Fibroblast of mammary gland (primary cell): ENCODE measurements at regions not wholly inside any gene's neighbourhood (a gene's known extent, or its start where the extent isn't known, plus 50 kb on each side); places are given as distances from the start of the nearest gene placed in this dataset.

Experiments used
- DNase-seq: peaks from one replicate; pipeline ENCODE4 v3.0.0-alpha.2; 2010; ENCODE audit warnings: low read depth
- H3K4me3 ChIP-seq: 2 replicates; pipeline ENCODE4 v1.5.1; 2011; ENCODE audit warnings: low read depth, mild to moderate bottlenecking, low read length, moderate library complexity; ENCODE audit not compliant: control insufficient read depth
- CTCF ChIP-seq: conservative IDR thresholded peaks from 2 replicates; pipeline ENCODE4 v1.5.1; 2011; ENCODE audit warnings: low read depth, low read length, inconsistent platforms; ENCODE audit not compliant: control insufficient read depth, insufficient read depth

GRCh38 chr3:859135-859534, 233.7 kb upstream of the CNTN6 start:
- no peak overlapping the region for H3K4me3 ChIP-seq
- TF ChIP-seq CTCF = no peak
- no peak for DNase-seq

- no peak for TF ChIP-seq CTCF
- H3K4me3 ChIP-seq = no peak overlapping the region
- DNase-seq = no peak
Observed at GRCh38 chr3:861721-862120, 231.1 kb upstream of the CNTN6 start.

DNA sequence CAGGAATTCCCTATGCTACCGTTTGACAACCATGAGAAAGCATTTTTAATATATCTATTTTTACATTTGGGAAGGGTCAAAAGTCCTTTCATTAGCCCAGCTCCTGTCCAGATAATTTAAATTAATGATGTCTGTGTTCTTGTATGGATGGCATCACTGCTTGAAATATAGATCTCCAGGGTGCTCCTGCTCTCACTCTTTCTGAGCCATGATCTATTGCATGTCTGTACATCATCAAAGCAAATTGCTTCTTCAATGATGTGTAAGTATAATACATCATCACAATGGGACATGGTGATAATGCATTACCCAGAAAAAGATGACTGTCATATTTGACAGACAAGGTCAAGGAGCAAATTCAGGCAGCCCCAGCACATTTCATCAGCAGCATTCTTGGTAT, 223.6 kb upstream of the CNTN6 start:
- TF ChIP-seq CTCF = no peak
- H3K4me3 ChIP-seq = no peak overlapping the region
- no peak for DNase-seq

DNA sequence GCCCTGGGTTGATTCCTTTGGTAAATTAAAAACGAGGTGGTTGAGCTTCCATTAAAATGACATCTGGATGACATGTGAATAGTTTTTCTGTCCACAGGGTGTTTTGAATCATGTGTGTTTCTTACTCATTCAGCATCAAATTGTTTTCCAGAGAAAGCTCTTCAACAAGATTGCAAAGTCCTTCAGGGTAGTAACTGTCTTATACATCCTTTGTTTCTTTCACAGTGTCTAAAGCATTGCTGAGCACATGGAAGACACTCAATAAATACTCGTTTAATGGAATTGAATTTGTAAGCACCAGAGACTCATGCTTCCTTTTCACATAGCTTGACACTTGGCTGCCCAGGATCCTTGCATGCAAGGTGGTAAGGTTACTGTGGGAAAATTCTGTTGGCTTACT, 223.1 kb upstream of the CNTN6 start:
- TF ChIP-seq CTCF = no peak
- no peak for DNase-seq
- H3K4me3 ChIP-seq = no peak overlapping the region

DNA sequence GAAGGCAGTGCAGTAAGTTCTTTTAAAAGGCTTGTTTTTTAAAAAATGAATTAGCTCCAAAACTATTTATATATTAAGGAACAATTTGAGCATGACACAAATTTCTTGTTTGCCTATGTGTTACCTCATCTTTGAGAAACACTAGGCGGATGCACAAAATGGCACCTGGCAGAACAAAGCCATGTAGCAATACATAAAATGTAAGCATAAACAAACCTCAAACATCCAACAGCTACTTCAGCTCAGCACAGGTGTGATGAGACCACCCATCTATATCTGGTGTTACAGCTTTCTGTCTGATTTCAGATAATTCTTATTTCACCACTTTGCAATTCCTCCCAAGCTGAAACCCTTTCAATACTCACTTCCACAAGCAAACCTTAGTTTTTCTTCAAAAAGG, 221.2 kb upstream of the CNTN6 start:
- DNase-seq = no peak
- no peak overlapping the region for H3K4me3 ChIP-seq
- no peak for TF ChIP-seq CTCF

DNA sequence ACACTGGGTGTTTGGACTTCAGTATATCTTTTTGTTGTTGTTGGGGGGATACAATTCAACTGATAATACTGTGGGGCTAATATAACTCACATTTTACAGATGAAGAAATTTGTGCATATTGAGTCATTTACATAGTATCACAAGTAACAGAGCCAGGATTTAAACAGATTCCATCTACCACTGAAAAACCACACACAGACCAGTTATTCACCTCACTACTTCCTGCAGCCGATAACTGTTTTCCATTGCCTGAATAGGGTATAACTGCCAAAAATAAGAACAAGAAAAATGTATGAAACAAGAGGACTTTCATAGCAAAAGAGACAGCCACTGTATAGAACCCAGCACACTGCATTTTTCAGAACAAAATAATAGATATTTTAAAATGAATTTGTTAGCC, 215.8 kb upstream of the CNTN6 start:
- H3K4me3 ChIP-seq = no peak overlapping the region
- DNase-seq = no peak
- no peak for TF ChIP-seq CTCF

GRCh38 chr3:878746-879145, 214.1 kb upstream of the CNTN6 start:
- DNase-seq = no peak
- TF ChIP-seq CTCF = no peak
- no peak overlapping the region for H3K4me3 ChIP-seq
